T-cell (primary cell): ENCODE measurements at regions not wholly inside any gene's neighbourhood (a gene's known extent, or its start where the extent isn't known, plus 50 kb on each side); places are given as distances from the start of the nearest gene placed in this dataset.

ENCODE experiments used
- ATAC-seq, 4 experiments: fragments of 200-7000 bp in 3 of 4; fragments of 150-1000 bp in 1 of 4; cut with Tn5 transposase; replicated peaks in 1 of 4; 1 replicate in 3 of 4; 2 replicates in 1 of 4; pipeline ENCODE4 v1.10.0; 2021; ENCODE audit warnings: moderate library complexity in 3 of 4, mild to moderate bottlenecking in 2 of 4, moderate number of reproducible peaks in 1 of 4
- CTCF ChIA-PET, 2 donors: fragments of 300-600 bp; sonication (Branson Sonifier 250); formaldehyde crosslinking; loops; one replicate each; lab custom pipeline; 2022; ENCODE audit warnings: antibody characterized with exemption in 2 of 2; lab: Charles Lee
- POLR2A ChIA-PET, 2 donors: fragments of 300-600 bp; sonication (Branson Sonifier 250); formaldehyde crosslinking; loops; one replicate each; lab custom pipeline; 2022; ENCODE audit warnings: antibody characterized with exemption in 2 of 2; lab: Charles Lee
- DNase-seq, 35 experiments: peaks; one replicate each; pipeline versions ENCODE4 v3.0.0 to v3.0.0-alpha.2; 2013 to 2023
- H3K27ac ChIP-seq: one replicate; pipeline ENCODE4 v1.5.1; 2013; ENCODE audit warnings: low read length
- H3K27me3 ChIP-seq, 2 experiments: replicated peaks in 1 of 2; 1 replicate in 1 of 2; 2 replicates in 1 of 2; pipeline versions ENCODE4 v1.6.1 to v1.7.0; 2013; ENCODE audit warnings: low read length in 1 of 2, mixed read lengths in 1 of 2; ENCODE audit not compliant: control insufficient read depth in 2 of 2, insufficient read depth in 2 of 2; ENCODE audit errors: extremely low read depth in 1 of 2
- H3K36me3 ChIP-seq, 2 donors: 1 replicate in 1 of 2; 2 replicates in 1 of 2; pipeline versions ENCODE4 v1.6.1 to v1.7.0; 2013; ENCODE audit warnings: low read length in 1 of 2; ENCODE audit not compliant: control insufficient read depth in 2 of 2, insufficient read depth in 1 of 2; ENCODE audit errors: extremely low read depth in 1 of 2
- H3K4me1 ChIP-seq, 2 experiments: 1 replicate in 1 of 2; 2 replicates in 1 of 2; pipeline versions ENCODE4 v1.6.1 to v1.7.0; 2013; ENCODE audit warnings: low read length in 2 of 2, mixed read lengths in 1 of 2; ENCODE audit not compliant: insufficient read depth in 2 of 2, control insufficient read depth in 1 of 2; ENCODE audit errors: extremely low read depth in 1 of 2
- H3K4me3 ChIP-seq, 2 donors: 1 replicate in 1 of 2; 2 replicates in 1 of 2; pipeline versions ENCODE4 v1.5.1 to v1.7.0; 2013; ENCODE audit warnings: mild to moderate bottlenecking in 2 of 2, low read length in 1 of 2, moderate library complexity in 1 of 2; ENCODE audit not compliant: control insufficient read depth in 1 of 2; ENCODE audit errors: extremely low read depth in 1 of 2
- H3K9me3 ChIP-seq: 2 replicates; pipeline ENCODE4 v1.7.0; 2013
- H3K27ac Mint-ChIP-seq, 2 donors: one replicate each; pipeline ENCODE4 v1.8.0; 2020 to 2021; ENCODE audit warnings: mild to moderate bottlenecking in 2 of 2, mixed read lengths in 2 of 2
- H3K27me3 Mint-ChIP-seq, 2 donors: one replicate each; pipeline ENCODE4 v1.8.0; 2021 to 2022; ENCODE audit warnings: mixed read lengths in 2 of 2
- H3K36me3 Mint-ChIP-seq: one replicate; pipeline ENCODE4 v1.8.0; 2021; ENCODE audit warnings: mixed read lengths
- H3K4me1 Mint-ChIP-seq, 3 donors: one replicate each; pipeline ENCODE4 v1.8.0; 2020 to 2022; ENCODE audit warnings: mixed read lengths in 3 of 3, mild to moderate bottlenecking in 1 of 3
- H3K4me3 Mint-ChIP-seq, 3 donors: one replicate each; pipeline ENCODE4 v1.8.0; 2020 to 2022; ENCODE audit warnings: mild to moderate bottlenecking in 3 of 3, mixed read lengths in 3 of 3, moderate library complexity in 3 of 3
- H3K9me3 Mint-ChIP-seq, 3 donors: one replicate each; pipeline ENCODE4 v1.8.0; 2020 to 2022; ENCODE audit warnings: mixed read lengths in 3 of 3
- WGBS: methylation state at CpG from one replicate; pipeline ENCODE4 v1.1.5; 2013; ENCODE audit warnings: missing lambda C conversion rate; ENCODE audit not compliant: insufficient coverage; 5-methylcytosine and 5-hydroxymethylcytosine counted together

DNA sequence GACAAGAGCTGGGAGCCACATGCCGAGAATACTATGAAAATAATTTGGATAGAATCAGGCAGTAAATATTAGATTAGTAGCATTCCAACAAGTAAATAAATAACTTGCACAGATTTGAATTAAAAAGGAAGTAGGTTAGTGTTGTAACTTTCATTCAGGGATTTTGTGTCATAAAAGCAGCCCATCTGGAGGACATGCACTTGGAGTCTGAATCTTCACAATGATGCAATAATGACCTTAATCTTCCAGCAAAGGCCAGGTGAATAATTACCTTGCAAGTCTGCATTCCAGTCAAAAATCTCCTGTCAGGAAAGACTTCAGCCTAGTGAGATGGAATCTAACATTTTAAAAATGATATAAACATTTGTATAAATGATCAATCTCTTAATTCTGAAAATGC is 518.1 kb downstream of the KCNJ2 start:
- ATAC-seq (no peak), DNase-seq (no peak)
- H3K27ac Mint-ChIP-seq = no peak overlapping the region
- H3K4me1 Mint-ChIP-seq = no peaks in the 10 kb centered on the region
- Histone ChIP-seq H3K4me1 (no peaks in the 10 kb centered on the region), H3K4me3 (no peak overlapping the region), H3K36me3 (no peaks in the 10 kb centered on the region), H3K9me3 (no peaks in the 10 kb centered on the region), H3K27ac (no peak overlapping the region), H3K27me3 (no peaks in the 10 kb centered on the region)
- no CpG with 5 or more reads among the region's 1 CpG for WGBS
- peaks cover 0 to 3% of the 10 kb centered on the region in 2 donors for H3K27me3 Mint-ChIP-seq
- no peak overlapping the region for H3K4me3 Mint-ChIP-seq
- H3K9me3 Mint-ChIP-seq = peaks cover 0 to 10% (median 5%) of the 10 kb centered on the region in 3 donors
- CTCF ChIA-PET = no interaction called here
- POLR2A ChIA-PET = no interaction called here
- no peaks in the 10 kb centered on the region for H3K36me3 Mint-ChIP-seq

DNA sequence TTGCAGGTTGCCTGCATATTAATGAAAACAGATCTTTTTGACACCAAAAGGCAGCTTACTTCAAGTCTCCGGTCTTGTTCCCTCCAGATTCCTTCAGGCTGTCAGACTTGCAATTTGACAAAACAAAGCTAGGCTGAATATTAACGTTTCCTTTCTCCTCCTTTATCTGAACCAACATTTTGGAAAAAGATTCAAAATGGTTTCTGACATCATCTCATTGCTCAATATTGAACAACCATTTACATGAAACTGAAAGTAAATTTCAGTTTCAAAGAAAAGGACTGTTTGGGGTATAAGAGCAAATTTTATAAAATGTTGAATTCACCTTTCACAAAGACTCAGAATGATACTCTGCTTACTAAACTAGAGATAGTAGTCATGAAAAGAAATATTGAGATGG is 521.8 kb downstream of the KCNJ2 start:
- no peaks in the 10 kb centered on the region for H3K36me3 ChIP-seq
- Mint-ChIP-seq H3K4me3 (no peak overlapping the region), H3K4me1 (no peaks in the 10 kb centered on the region), H3K9me3 (peaks cover 5 to 7% (median 5%) of the 10 kb centered on the region in 3 donors), H3K36me3 (no peaks in the 10 kb centered on the region), H3K27me3 (peaks cover 0 to 3% of the 10 kb centered on the region in 2 donors), H3K27ac (no peak overlapping the region)
- ChIA-PET POLR2A (no interaction called here), CTCF (no interaction called here)
- DNase-seq (no peak), ATAC-seq (no peak)
- H3K27me3 ChIP-seq = no peaks in the 10 kb centered on the region
- no peaks in the 10 kb centered on the region for H3K4me1 ChIP-seq
- 100% methylated on average over 1 of the region's 2 CpGs for WGBS
- no peak overlapping the region for H3K27ac ChIP-seq
- H3K9me3 ChIP-seq = no peaks in the 10 kb centered on the region
- no peak overlapping the region for H3K4me3 ChIP-seq

DNA sequence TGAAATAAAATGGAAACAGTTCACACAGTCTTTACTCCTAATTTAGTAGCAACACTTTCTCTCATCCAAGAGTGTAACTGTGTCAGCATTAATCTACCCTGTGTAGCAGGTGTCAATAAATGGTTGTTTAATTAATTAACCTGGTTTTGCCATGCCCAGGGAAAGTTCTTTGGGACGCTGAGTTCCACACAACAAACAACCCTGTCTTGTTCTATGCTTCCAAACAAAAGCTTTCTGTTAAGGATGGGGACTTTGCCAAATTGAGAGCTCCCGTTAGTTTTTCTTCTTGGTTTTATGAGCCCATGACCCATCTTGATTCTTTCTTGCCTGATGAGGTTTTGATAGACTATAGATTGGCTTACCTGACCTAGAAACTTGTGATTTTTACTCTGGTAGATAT is 530.1 kb downstream of the KCNJ2 start:
- Mint-ChIP-seq H3K36me3 (no peaks in the 10 kb centered on the region), H3K27ac (no peak overlapping the region)

DNA sequence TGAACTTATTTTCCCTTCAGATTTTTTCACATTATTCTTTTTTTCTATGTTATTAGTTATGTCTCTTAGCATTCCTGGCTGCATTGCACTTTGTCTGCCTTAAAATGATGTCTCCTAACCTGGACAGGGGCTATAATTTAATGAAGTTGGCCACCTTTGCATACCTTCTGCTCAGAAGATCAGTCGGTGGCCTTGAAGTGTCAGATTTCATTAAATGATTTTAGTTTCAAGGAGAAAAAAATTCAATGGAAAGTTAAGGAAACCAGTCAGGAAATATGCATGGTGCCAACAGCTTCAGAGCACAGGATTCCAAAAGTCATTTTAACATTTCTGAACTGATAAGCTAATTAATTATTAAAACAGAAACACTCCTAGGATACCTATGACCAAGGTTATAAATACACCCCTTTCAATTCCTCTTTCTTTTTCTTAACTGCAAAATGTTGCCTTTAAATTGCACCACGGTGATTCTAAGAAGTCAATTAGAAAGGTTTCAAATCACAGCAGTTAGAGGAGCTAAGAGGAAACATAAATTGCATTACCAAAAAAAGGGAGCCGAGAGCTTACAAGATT is 533.4 kb downstream of the KCNJ2 start:
- WGBS = no CpG with 5 or more reads among the region's 3 CpGs
- peaks cover 0 to 4% (median 3%) of the 10 kb centered on the region in 3 donors for H3K9me3 Mint-ChIP-seq
- no peak overlapping the region for H3K4me3 Mint-ChIP-seq
- Histone ChIP-seq H3K27me3 (no peaks in the 10 kb centered on the region), H3K36me3 (no peaks in the 10 kb centered on the region), H3K9me3 (no peaks in the 10 kb centered on the region), H3K27ac (no peak overlapping the region), H3K4me1 (no peaks in the 10 kb centered on the region), H3K4me3 (no peak overlapping the region)
- H3K4me1 Mint-ChIP-seq = no peaks in the 10 kb centered on the region
- CTCF ChIA-PET = no interaction called here
- DNase-seq (no peak), ATAC-seq (no peak)
- POLR2A ChIA-PET = no interaction called here
- H3K27me3 Mint-ChIP-seq = no peaks in the 10 kb centered on the region
- H3K36me3 Mint-ChIP-seq = no peaks in the 10 kb centered on the region
- no peak overlapping the region for H3K27ac Mint-ChIP-seq

More for the DNA sequence above, 530.1 kb downstream of the KCNJ2 start:
- no CpG with 5 or more reads among the region's 2 CpGs for WGBS
- ATAC-seq (no peak), DNase-seq (no peak)
- Mint-ChIP-seq H3K4me3 (no peak overlapping the region), H3K27me3 (no peaks in the 10 kb centered on the region), H3K4me1 (no peaks in the 10 kb centered on the region), H3K9me3 (no peaks in the 10 kb centered on the region)
- Histone ChIP-seq H3K36me3 (no peaks in the 10 kb centered on the region), H3K4me3 (no peak overlapping the region), H3K27ac (no peak overlapping the region), H3K27me3 (no peaks in the 10 kb centered on the region), H3K4me1 (no peaks in the 10 kb centered on the region), H3K9me3 (no peaks in the 10 kb centered on the region)
- ChIA-PET POLR2A (no interaction called here), CTCF (no interaction called here)

DNA sequence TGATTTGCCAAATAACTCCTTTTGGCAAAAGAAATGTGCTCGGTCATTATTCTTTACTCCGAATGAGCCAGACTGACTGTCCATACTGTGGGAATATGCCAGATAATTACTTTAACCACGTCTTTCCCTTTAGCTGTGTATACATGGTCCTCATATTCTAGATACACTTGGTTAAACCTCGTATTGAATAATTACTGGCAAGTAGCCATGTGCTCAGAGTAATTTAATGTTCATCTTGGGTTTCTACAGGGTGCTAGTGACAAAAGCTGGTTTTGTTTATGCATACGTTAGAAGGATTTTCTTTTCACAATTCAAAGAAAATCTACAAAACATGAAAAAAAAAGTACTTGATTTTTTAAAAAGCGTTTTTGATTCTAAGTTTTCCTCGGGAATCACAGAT is 540.3 kb downstream of the KCNJ2 start:
- no peak overlapping the region for H3K4me3 ChIP-seq
- POLR2A ChIA-PET = no interaction called here

DNA sequence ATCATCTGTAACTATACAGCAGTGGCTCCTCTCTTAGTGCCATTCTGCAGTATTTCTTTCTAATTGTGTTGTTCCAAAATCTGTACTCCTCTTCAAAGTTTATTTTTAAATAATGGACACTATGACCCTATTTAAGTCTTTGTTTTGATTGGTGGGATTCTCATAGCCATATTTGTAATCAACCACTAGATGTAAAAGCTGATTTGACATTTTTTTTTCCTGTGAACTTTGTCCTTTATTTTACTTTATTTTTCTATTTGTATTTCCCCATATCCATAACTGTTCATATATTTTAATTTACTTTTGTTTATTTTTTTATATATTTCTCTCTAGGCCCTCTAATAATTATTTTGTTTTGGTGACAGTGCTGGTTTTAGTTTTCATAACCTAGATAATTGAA is 544.4 kb downstream of the KCNJ2 start:
- H3K4me3 ChIP-seq = no peak overlapping the region
- no peaks in the 10 kb centered on the region for H3K9me3 ChIP-seq
- H3K4me1 ChIP-seq = no peaks in the 10 kb centered on the region
- Mint-ChIP-seq H3K9me3 (peaks cover 0 to 9% (median 8%) of the 10 kb centered on the region in 3 donors), H3K27ac (no peak overlapping the region), H3K4me3 (no peak overlapping the region), H3K4me1 (no peaks in the 10 kb centered on the region), H3K27me3 (no peaks in the 10 kb centered on the region), H3K36me3 (no peaks in the 10 kb centered on the region)
- no peaks in the 10 kb centered on the region for H3K27me3 ChIP-seq
- DNase-seq = no peak
- H3K27ac ChIP-seq = no peak overlapping the region
- no peak for ATAC-seq
- POLR2A ChIA-PET = no interaction called here
- CTCF ChIA-PET = no interaction called here
- no peaks in the 10 kb centered on the region for H3K36me3 ChIP-seq

More for the DNA sequence above, 540.3 kb downstream of the KCNJ2 start:
- WGBS = no CpG with 5 or more reads among the region's 7 CpGs
- no peak overlapping the region for H3K27ac ChIP-seq
- Mint-ChIP-seq H3K4me3 (no peak overlapping the region), H3K9me3 (peaks cover 3 to 9% (median 4%) of the 10 kb centered on the region in 3 donors), H3K27ac (no peak overlapping the region), H3K4me1 (no peaks in the 10 kb centered on the region), H3K27me3 (no peaks in the 10 kb centered on the region), H3K36me3 (no peaks in the 10 kb centered on the region)
- ATAC-seq (no peak), DNase-seq (no peak)
- CTCF ChIA-PET = interaction anchor here in 1 of 2 donors (0.6 kb wide), 1 partner anchor 1189 kb away, joined by 3 read pairs; no protein-coding TSS in a partner anchor
- H3K36me3 ChIP-seq = no peaks in the 10 kb centered on the region
- H3K27me3 ChIP-seq = no peaks in the 10 kb centered on the region
- no peaks in the 10 kb centered on the region for H3K4me1 ChIP-seq
- H3K9me3 ChIP-seq = no peaks in the 10 kb centered on the region

DNA sequence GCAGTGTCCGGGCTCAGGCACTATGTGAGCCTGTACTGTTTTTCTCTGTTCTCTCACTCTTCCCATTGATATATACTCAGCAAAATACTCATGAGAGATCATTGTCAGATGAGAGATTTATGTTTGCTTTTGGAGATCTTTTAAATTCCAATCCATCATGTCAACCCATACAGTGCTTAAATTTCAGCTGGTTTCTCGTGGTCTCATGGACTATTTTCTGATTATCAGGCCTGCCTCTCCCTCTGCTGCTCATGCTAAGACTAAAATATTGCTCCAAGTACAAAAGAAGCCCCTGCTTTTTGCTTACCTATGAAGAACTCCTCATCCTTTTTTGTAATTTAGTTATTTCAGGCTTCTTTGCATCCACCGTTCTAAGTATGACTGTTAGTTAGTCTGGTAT is 547.2 kb downstream of the KCNJ2 start:
- Histone ChIP-seq H3K27me3 (no peaks in the 10 kb centered on the region), H3K4me1 (no peaks in the 10 kb centered on the region), H3K9me3 (no peaks in the 10 kb centered on the region), H3K27ac (no peak overlapping the region), H3K36me3 (no peaks in the 10 kb centered on the region), H3K4me3 (no peak overlapping the region)
- ChIA-PET POLR2A (no interaction called here), CTCF (no interaction called here)
- no peaks in the 10 kb centered on the region for H3K27me3 Mint-ChIP-seq
- peaks cover 4 to 13% (median 12%) of the 10 kb centered on the region in 3 donors for H3K9me3 Mint-ChIP-seq
- DNase-seq = no peak
- ATAC-seq = no peak
- H3K36me3 Mint-ChIP-seq = no peaks in the 10 kb centered on the region
- WGBS = no CpG with 5 or more reads among the region's 3 CpGs
- no peak overlapping the region for H3K27ac Mint-ChIP-seq
- no peak overlapping the region for H3K4me3 Mint-ChIP-seq
- no peaks in the 10 kb centered on the region for H3K4me1 Mint-ChIP-seq
